WTC11 (cell line): ENCODE measurements at regions not wholly inside any gene's neighbourhood (a gene's known extent, or its start where the extent isn't known, plus 50 kb on each side); places are given as distances from the start of the nearest gene placed in this dataset.

Experiments
- ATAC-seq: fragments of 200-7000 bp; cut with Tn5 transposase; 2 replicates; pipeline ENCODE4 v1.10.0; 2021; ENCODE audit warnings: mild to moderate bottlenecking, moderate library complexity
- CTCF ChIA-PET: fragments of 300-600 bp; sonication (Branson Sonifier 250); formaldehyde crosslinking; loops from one replicate; lab custom pipeline; 2021; ENCODE audit warnings: antibody characterized with exemption; lab: Charles Lee
- POLR2A ChIA-PET: fragments of 350-600 bp; sonication (Branson Sonifier 250); formaldehyde crosslinking; loops from one replicate; lab custom pipeline; 2021; ENCODE audit warnings: antibody characterized with exemption; lab: Charles Lee
- DNase-seq: peaks from one replicate; pipeline ENCODE4 v3.0.0; 2021; ENCODE audit warnings: low spot score
- H3K27ac Mint-ChIP-seq: 2 replicates; pipeline ENCODE4 v1.8.0; 2021; ENCODE audit warnings: mixed read lengths
- H3K27me3 Mint-ChIP-seq: 2 replicates; pipeline ENCODE4 v1.8.0; 2021; ENCODE audit warnings: low read depth, mild to moderate bottlenecking, moderate library complexity, mixed read lengths
- H3K36me3 Mint-ChIP-seq: 2 replicates; pipeline ENCODE4 v1.8.0; 2021; ENCODE audit warnings: mixed read lengths
- H3K4me1 Mint-ChIP-seq: 2 replicates; pipeline ENCODE4 v1.8.0; 2022; ENCODE audit warnings: mixed read lengths
- H3K4me3 Mint-ChIP-seq: 2 replicates; pipeline ENCODE4 v1.8.0; 2021; ENCODE audit warnings: mild to moderate bottlenecking, moderate library complexity, mixed read lengths
- H3K9me3 Mint-ChIP-seq: 2 replicates; pipeline ENCODE4 v1.8.0; 2021; ENCODE audit warnings: mixed read lengths
- ATF1 ChIP-seq: sonication (generic); formaldehyde crosslinking; IDR thresholded peaks from 2 replicates; pipeline ENCODE4 v1.8.1; 2023; ENCODE audit warnings: mild to moderate bottlenecking, moderate library complexity, missing genetic modification reagents
- CREM ChIP-seq: sonication (generic); formaldehyde crosslinking; IDR thresholded peaks from 2 replicates; pipeline ENCODE4 v1.8.1; 2022; ENCODE audit warnings: mild to moderate bottlenecking, missing genetic modification reagents, moderate library complexity
- ELF4 ChIP-seq: sonication (generic); formaldehyde crosslinking; IDR thresholded peaks from 2 replicates; pipeline ENCODE4 v1.8.1; 2022; ENCODE audit warnings: low read depth, mild to moderate bottlenecking, moderate library complexity, missing genetic modification reagents
- ETV6 ChIP-seq: sonication (generic); formaldehyde crosslinking; IDR thresholded peaks from 2 replicates; pipeline ENCODE4 v1.8.1; 2022; ENCODE audit warnings: mild to moderate bottlenecking, missing genetic modification reagents
- FOXK1 ChIP-seq: sonication (generic); formaldehyde crosslinking; IDR thresholded peaks from 2 replicates; pipeline ENCODE4 v1.8.0; 2022; ENCODE audit warnings: mild to moderate bottlenecking, moderate library complexity, missing genetic modification reagents
- HMGA2 ChIP-seq: fragments of 250-450 bp; sonication (Bioruptor Pico); IDR thresholded peaks from 2 replicates; pipeline ENCODE4 v1.4.0; 2021; ENCODE audit warnings: mild to moderate bottlenecking, moderate library complexity
- MYBL2 ChIP-seq: sonication (generic); formaldehyde crosslinking; IDR thresholded peaks from 2 replicates; pipeline ENCODE4 v1.8.1; 2023; ENCODE audit warnings: mild to moderate bottlenecking, moderate library complexity, missing genetic modification reagents
- NR2C2 ChIP-seq: sonication (generic); formaldehyde crosslinking; IDR thresholded peaks from 2 replicates; pipeline ENCODE4 v1.8.0; 2022; ENCODE audit warnings: mild to moderate bottlenecking, missing genetic modification reagents
- SP1 ChIP-seq: sonication (generic); formaldehyde crosslinking; conservative IDR thresholded peaks from 2 replicates; pipeline ENCODE4 v1.8.1; 2022; ENCODE audit warnings: missing genetic modification reagents
- TEAD1 ChIP-seq: sonication (generic); formaldehyde crosslinking; IDR thresholded peaks from 2 replicates; pipeline ENCODE4 v1.8.0; 2022; ENCODE audit warnings: mild to moderate bottlenecking, missing genetic modification reagents
- TEAD4 ChIP-seq: sonication (generic); formaldehyde crosslinking; IDR thresholded peaks from 2 replicates; pipeline ENCODE4 v1.8.0; 2022; ENCODE audit warnings: mild to moderate bottlenecking, missing genetic modification reagents
- ZNF121 ChIP-seq: sonication (generic); formaldehyde crosslinking; IDR thresholded peaks from 2 replicates; pipeline ENCODE4 v1.8.0; 2023; ENCODE audit warnings: missing genetic modification reagents
- ZNF138 ChIP-seq: sonication (generic); formaldehyde crosslinking; conservative IDR thresholded peaks from 2 replicates; pipeline ENCODE4 v1.8.1; 2022; ENCODE audit warnings: mild to moderate bottlenecking, moderate library complexity, missing genetic modification reagents
- ZNF423 ChIP-seq: fragments of 250-450 bp; sonication (Bioruptor Pico); IDR thresholded peaks from 2 replicates; pipeline ENCODE4 v2.1.2; 2022; ENCODE audit warnings: mild to moderate bottlenecking, moderate library complexity
- TF ChIP-seq, protein P1 (sequence below): sonication (generic); formaldehyde crosslinking; IDR thresholded peaks from 2 replicates; pipeline ENCODE4 v1.8.0; 2022; ENCODE audit warnings: missing genetic modification reagents
- TF ChIP-seq, protein P2 (sequence below): sonication (generic); formaldehyde crosslinking; IDR thresholded peaks from 2 replicates; pipeline ENCODE4 v1.8.1; 2023; ENCODE audit warnings: mild to moderate bottlenecking, moderate library complexity, missing genetic modification reagents
- TF ChIP-seq, protein P3 (sequence below): fragments of 200-600 bp; IDR thresholded peaks from 2 replicates; pipeline ENCODE4 v1.8.0; 2022; ENCODE audit warnings: antibody characterized with exemption
- TF ChIP-seq, protein P4 (sequence below): sonication (generic); formaldehyde crosslinking; IDR thresholded peaks from 2 replicates; pipeline ENCODE4 v1.8.0; 2023; ENCODE audit warnings: mild to moderate bottlenecking, missing genetic modification reagents
- TF ChIP-seq, protein P5 (sequence below): fragments of 250-450 bp; sonication (Bioruptor Pico); IDR thresholded peaks from 2 replicates; pipeline ENCODE4 v1.8.0; 2021; ENCODE audit warnings: mild to moderate bottlenecking
- TF ChIP-seq, protein P6 (sequence below): sonication (generic); formaldehyde crosslinking; IDR thresholded peaks from 2 replicates; pipeline ENCODE4 v1.8.0; 2022; ENCODE audit warnings: mild to moderate bottlenecking, missing genetic modification reagents
- TF ChIP-seq, protein P7 (sequence below): sonication (generic); formaldehyde crosslinking; IDR thresholded peaks from 2 replicates; pipeline ENCODE4 v1.8.1; 2022; ENCODE audit warnings: mild to moderate bottlenecking, moderate library complexity, missing genetic modification reagents
- TF ChIP-seq, protein P8 (sequence below): sonication (generic); formaldehyde crosslinking; conservative IDR thresholded peaks from 2 replicates; pipeline ENCODE4 v1.8.1; 2022; ENCODE audit warnings: mild to moderate bottlenecking, missing genetic modification reagents
- TF ChIP-seq, protein P9 (sequence below): sonication (generic); formaldehyde crosslinking; IDR thresholded peaks from 2 replicates; pipeline ENCODE4 v1.8.0; 2022; ENCODE audit warnings: mild to moderate bottlenecking, missing genetic modification reagents

DNA sequence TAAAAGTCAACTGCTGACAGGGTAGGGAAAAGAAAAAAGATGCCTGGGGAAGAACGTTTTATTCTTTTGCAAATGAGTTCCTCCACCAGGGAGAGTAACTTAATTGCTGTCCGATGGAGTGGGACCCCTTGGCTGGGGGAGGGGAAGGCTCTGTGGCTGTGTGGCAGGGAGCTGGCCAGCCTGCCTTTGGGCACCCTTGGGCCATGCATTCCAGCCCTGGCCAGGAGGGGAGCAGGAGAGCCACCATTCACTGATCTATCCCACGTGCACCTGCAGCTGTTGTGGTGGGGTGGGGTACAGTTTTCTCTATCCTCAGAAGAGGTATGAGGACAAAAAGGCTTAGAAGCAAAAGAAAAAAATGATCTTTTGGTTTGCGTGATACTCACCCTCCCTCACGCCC, 116.9 kb downstream of the KCNK1 start:
- POLR2A ChIA-PET = no interaction called here
- DNase-seq (peak; percentile 83), ATAC-seq (peak; percentile 97)
- no peaks in the 10 kb centered on the region; the same call in 1 of the 2 replicates for H3K27me3 Mint-ChIP-seq
- peaks cover 57% of the 10 kb centered on the region for H3K4me1 Mint-ChIP-seq
- TF ChIP-seq ZNF121 (CRISPR knock-in tag) = peak; percentile 57; the same call in 1 of the 2 replicates
- TF ChIP-seq, protein P1, sequence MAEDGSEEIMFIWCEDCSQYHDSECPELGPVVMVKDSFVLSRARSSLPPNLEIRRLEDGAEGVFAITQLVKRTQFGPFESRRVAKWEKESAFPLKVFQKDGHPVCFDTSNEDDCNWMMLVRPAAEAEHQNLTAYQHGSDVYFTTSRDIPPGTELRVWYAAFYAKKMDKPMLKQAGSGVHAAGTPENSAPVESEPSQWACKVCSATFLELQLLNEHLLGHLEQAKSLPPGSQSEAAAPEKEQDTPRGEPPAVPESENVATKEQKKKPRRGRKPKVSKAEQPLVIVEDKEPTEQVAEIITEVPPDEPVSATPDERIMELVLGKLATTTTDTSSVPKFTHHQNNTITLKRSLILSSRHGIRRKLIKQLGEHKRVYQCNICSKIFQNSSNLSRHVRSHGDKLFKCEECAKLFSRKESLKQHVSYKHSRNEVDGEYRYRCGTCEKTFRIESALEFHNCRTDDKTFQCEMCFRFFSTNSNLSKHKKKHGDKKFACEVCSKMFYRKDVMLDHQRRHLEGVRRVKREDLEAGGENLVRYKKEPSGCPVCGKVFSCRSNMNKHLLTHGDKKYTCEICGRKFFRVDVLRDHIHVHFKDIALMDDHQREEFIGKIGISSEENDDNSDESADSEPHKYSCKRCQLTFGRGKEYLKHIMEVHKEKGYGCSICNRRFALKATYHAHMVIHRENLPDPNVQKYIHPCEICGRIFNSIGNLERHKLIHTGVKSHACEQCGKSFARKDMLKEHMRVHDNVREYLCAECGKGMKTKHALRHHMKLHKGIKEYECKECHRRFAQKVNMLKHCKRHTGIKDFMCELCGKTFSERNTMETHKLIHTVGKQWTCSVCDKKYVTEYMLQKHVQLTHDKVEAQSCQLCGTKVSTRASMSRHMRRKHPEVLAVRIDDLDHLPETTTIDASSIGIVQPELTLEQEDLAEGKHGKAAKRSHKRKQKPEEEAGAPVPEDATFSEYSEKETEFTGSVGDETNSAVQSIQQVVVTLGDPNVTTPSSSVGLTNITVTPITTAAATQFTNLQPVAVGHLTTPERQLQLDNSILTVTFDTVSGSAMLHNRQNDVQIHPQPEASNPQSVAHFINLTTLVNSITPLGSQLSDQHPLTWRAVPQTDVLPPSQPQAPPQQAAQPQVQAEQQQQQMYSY = no peak
- TF ChIP-seq TEAD1 = peak; percentile 79; the same call in 1 of the 2 replicates
- no peak for TF ChIP-seq CREM (CRISPR knock-in tag)
- TF ChIP-seq, protein P2, sequence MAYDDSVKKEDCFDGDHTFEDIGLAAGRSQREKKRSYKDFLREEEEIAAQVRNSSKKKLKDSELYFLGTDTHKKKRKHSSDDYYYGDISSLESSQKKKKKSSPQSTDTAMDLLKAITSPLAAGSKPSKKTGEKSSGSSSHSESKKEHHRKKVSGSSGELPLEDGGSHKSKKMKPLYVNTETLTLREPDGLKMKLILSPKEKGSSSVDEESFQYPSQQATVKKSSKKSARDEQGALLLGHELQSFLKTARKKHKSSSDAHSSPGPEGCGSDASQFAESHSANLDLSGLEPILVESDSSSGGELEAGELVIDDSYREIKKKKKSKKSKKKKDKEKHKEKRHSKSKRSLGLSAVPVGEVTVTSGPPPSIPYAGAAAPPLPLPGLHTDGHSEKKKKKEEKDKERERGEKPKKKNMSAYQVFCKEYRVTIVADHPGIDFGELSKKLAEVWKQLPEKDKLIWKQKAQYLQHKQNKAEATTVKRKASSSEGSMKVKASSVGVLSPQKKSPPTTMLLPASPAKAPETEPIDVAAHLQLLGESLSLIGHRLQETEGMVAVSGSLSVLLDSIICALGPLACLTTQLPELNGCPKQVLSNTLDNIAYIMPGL (CRISPR knock-in tag) = no peak
- TF ChIP-seq, protein P3, sequence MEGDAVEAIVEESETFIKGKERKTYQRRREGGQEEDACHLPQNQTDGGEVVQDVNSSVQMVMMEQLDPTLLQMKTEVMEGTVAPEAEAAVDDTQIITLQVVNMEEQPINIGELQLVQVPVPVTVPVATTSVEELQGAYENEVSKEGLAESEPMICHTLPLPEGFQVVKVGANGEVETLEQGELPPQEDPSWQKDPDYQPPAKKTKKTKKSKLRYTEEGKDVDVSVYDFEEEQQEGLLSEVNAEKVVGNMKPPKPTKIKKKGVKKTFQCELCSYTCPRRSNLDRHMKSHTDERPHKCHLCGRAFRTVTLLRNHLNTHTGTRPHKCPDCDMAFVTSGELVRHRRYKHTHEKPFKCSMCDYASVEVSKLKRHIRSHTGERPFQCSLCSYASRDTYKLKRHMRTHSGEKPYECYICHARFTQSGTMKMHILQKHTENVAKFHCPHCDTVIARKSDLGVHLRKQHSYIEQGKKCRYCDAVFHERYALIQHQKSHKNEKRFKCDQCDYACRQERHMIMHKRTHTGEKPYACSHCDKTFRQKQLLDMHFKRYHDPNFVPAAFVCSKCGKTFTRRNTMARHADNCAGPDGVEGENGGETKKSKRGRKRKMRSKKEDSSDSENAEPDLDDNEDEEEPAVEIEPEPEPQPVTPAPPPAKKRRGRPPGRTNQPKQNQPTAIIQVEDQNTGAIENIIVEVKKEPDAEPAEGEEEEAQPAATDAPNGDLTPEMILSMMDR = peak; percentile 15; the same call in 1 of the 2 replicates
- TF ChIP-seq, protein P4, sequence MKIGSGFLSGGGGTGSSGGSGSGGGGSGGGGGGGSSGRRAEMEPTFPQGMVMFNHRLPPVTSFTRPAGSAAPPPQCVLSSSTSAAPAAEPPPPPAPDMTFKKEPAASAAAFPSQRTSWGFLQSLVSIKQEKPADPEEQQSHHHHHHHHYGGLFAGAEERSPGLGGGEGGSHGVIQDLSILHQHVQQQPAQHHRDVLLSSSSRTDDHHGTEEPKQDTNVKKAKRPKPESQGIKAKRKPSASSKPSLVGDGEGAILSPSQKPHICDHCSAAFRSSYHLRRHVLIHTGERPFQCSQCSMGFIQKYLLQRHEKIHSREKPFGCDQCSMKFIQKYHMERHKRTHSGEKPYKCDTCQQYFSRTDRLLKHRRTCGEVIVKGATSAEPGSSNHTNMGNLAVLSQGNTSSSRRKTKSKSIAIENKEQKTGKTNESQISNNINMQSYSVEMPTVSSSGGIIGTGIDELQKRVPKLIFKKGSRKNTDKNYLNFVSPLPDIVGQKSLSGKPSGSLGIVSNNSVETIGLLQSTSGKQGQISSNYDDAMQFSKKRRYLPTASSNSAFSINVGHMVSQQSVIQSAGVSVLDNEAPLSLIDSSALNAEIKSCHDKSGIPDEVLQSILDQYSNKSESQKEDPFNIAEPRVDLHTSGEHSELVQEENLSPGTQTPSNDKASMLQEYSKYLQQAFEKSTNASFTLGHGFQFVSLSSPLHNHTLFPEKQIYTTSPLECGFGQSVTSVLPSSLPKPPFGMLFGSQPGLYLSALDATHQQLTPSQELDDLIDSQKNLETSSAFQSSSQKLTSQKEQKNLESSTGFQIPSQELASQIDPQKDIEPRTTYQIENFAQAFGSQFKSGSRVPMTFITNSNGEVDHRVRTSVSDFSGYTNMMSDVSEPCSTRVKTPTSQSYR = peak; percentile 88
- TF ChIP-seq NR2C2 (CRISPR knock-in tag) = no peak
- TF ChIP-seq ZNF138 (CRISPR knock-in tag) = no peak
- 0 out of 2 replicates have a peak, but pooled peaks have one; percentile 20 for TF ChIP-seq SP1 (CRISPR knock-in tag)
- TF ChIP-seq, protein P5, sequence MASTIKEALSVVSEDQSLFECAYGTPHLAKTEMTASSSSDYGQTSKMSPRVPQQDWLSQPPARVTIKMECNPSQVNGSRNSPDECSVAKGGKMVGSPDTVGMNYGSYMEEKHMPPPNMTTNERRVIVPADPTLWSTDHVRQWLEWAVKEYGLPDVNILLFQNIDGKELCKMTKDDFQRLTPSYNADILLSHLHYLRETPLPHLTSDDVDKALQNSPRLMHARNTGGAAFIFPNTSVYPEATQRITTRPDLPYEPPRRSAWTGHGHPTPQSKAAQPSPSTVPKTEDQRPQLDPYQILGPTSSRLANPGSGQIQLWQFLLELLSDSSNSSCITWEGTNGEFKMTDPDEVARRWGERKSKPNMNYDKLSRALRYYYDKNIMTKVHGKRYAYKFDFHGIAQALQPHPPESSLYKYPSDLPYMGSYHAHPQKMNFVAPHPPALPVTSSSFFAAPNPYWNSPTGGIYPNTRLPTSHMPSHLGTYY (CRISPR knock-in tag) = peak; percentile 49; the same call in 1 of the 2 replicates
- TF ChIP-seq, protein P6, sequence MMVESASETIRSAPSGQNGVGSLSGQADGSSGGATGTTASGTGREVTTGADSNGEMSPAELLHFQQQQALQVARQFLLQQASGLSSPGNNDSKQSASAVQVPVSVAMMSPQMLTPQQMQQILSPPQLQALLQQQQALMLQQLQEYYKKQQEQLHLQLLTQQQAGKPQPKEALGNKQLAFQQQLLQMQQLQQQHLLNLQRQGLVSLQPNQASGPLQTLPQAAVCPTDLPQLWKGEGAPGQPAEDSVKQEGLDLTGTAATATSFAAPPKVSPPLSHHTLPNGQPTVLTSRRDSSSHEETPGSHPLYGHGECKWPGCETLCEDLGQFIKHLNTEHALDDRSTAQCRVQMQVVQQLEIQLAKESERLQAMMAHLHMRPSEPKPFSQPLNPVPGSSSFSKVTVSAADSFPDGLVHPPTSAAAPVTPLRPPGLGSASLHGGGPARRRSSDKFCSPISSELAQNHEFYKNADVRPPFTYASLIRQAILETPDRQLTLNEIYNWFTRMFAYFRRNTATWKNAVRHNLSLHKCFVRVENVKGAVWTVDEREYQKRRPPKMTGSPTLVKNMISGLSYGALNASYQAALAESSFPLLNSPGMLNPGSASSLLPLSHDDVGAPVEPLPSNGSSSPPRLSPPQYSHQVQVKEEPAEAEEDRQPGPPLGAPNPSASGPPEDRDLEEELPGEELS = peak; percentile 64
- TF ChIP-seq, protein P7, sequence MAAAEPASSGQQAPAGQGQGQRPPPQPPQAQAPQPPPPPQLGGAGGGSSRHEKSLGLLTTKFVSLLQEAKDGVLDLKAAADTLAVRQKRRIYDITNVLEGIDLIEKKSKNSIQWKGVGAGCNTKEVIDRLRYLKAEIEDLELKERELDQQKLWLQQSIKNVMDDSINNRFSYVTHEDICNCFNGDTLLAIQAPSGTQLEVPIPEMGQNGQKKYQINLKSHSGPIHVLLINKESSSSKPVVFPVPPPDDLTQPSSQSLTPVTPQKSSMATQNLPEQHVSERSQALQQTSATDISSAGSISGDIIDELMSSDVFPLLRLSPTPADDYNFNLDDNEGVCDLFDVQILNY (CRISPR knock-in tag) = no peak
- TF ChIP-seq FOXK1 (CRISPR knock-in tag) = no peak
- TF ChIP-seq, protein P8, sequence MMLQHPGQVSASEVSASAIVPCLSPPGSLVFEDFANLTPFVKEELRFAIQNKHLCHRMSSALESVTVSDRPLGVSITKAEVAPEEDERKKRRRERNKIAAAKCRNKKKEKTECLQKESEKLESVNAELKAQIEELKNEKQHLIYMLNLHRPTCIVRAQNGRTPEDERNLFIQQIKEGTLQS = no peak
- TF ChIP-seq TEAD4 (CRISPR knock-in tag) = 0 out of 2 replicates have a peak, but pooled peaks have one; percentile 34
- TF ChIP-seq MYBL2 (CRISPR knock-in tag) = no peak
- TF ChIP-seq ETV6 (CRISPR knock-in tag) = 0 out of 2 replicates have a peak, but pooled peaks have one; percentile 22
- TF ChIP-seq ELF4 (CRISPR knock-in tag) = no peak
- TF ChIP-seq ATF1 (CRISPR knock-in tag) = no peak
- TF ChIP-seq, protein P9, sequence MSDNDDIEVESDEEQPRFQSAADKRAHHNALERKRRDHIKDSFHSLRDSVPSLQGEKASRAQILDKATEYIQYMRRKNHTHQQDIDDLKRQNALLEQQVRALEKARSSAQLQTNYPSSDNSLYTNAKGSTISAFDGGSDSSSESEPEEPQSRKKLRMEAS (CRISPR knock-in tag) = peak; percentile 72; the same call in 1 of the 2 replicates
- peak; percentile 86 for TF ChIP-seq ZNF423
- TF ChIP-seq HMGA2 (CRISPR knock-in tag) = no peak
- H3K9me3 Mint-ChIP-seq = peaks cover 3% of the 10 kb centered on the region; the same call in 1 of the 2 replicates
- no peak overlapping the region for H3K4me3 Mint-ChIP-seq
- CTCF ChIA-PET = interaction anchor here (0.8 to 2.8 kb wide), 2 partner anchors 60 to 289 kb away, joined by 3 to 7 read pairs; no protein-coding TSS in a partner anchor
- H3K36me3 Mint-ChIP-seq = no peaks in the 10 kb centered on the region
- H3K27ac Mint-ChIP-seq = peak overlapping the region; percentile 86
